ENCODE measurements at regions not wholly inside any gene's neighbourhood (a gene's known extent, or its start where the extent isn't known, plus 50 kb on each side); places are given as distances from the start of the nearest gene placed in this dataset.

GRCh38 chr2:213220967-213221603, 63.2 kb upstream of the SPAG16 start:
- no peaks in the 10 kb centered on the region for H3K36me3 ChIP-seq (replicated peaks; ENCODE audit: insufficient read depth, low read depth)
- H4K20me1 ChIP-seq (ENCODE audit: insufficient read depth, poor library complexity, severe bottlenecking): no peaks in the 10 kb centered on the region
- no peak overlapping the region for H3K4me2 ChIP-seq
- TF ChIP-seq EZH2phosphoT487 (IDR thresholded peaks at IDR 0.05; ENCODE audit: low read depth, severe bottlenecking, unreplicated experiment): no peak
- TF ChIP-seq EZH2 (IDR thresholded peaks at IDR 0.05; ENCODE audit: borderline replicate concordance): no peak
- TF ChIP-seq CTCF (IDR thresholded peaks at IDR 0.05; ENCODE audit: poor library complexity): no peak
- no peaks in the 10 kb centered on the region for H3K9me3 ChIP-seq (ENCODE audit: low read depth)
- no peaks in the 10 kb centered on the region for H3K4me1 ChIP-seq (ENCODE audit: insufficient read depth)
- H3K79me2 ChIP-seq: no peaks in the 10 kb centered on the region
- H3K4me3 ChIP-seq: no peak overlapping the region
- no peaks in the 10 kb centered on the region for H3K27me3 ChIP-seq
- H2AFZ ChIP-seq: no peak overlapping the region
- H3K27ac ChIP-seq: no peak overlapping the region
- H3K9me2 ChIP-seq (replicated peaks; ENCODE audit: insufficient read depth): no peaks in the 10 kb centered on the region
- DNase-seq (ENCODE audit: low spot score): no peak
- WGBS (ENCODE audit: low lambda C conversion rate, missing lambda C conversion rate): 95% methylated on average over 3 of the region's 3 CpGs

- Histone ChIP-seq H3K9me3 (ENCODE audit: low read depth) (no peaks in the 10 kb centered on the region), H3K9me2 (replicated peaks; ENCODE audit: insufficient read depth) (no peaks in the 10 kb centered on the region), H3K27ac (no peak overlapping the region), H4K20me1 (ENCODE audit: insufficient read depth, poor library complexity, severe bottlenecking) (no peaks in the 10 kb centered on the region), H3K27me3 (no peaks in the 10 kb centered on the region), H3K4me3 (no peak overlapping the region), H3K4me1 (ENCODE audit: insufficient read depth) (no peaks in the 10 kb centered on the region), H2AFZ (no peak overlapping the region), H3K79me2 (no peaks in the 10 kb centered on the region), H3K4me2 (no peak overlapping the region), H3K36me3 (replicated peaks; ENCODE audit: insufficient read depth, low read depth) (no peaks in the 10 kb centered on the region)
- TF ChIP-seq EZH2 (IDR thresholded peaks at IDR 0.05; ENCODE audit: borderline replicate concordance) (no peak), CTCF (IDR thresholded peaks at IDR 0.05; ENCODE audit: poor library complexity) (no peak), EZH2phosphoT487 (IDR thresholded peaks at IDR 0.05; ENCODE audit: low read depth, severe bottlenecking, unreplicated experiment) (no peak)
- WGBS (ENCODE audit: low lambda C conversion rate, missing lambda C conversion rate): 87% methylated on average over 2 of the region's 2 CpGs
- DNase-seq (ENCODE audit: low spot score): no peak
These were observed 62.3 kb upstream of the SPAG16 start for GRCh38 chr2:213221957-213222356.

- no peaks in the 10 kb centered on the region for H3K9me3 ChIP-seq (ENCODE audit: low read depth)
- no peak overlapping the region for H3K27ac ChIP-seq
- no peak for DNase-seq (ENCODE audit: low spot score)
- no peaks in the 10 kb centered on the region for H3K4me1 ChIP-seq (ENCODE audit: insufficient read depth)
- H4K20me1 ChIP-seq (ENCODE audit: insufficient read depth, poor library complexity, severe bottlenecking): no peaks in the 10 kb centered on the region
- WGBS (ENCODE audit: low lambda C conversion rate, missing lambda C conversion rate): 94% methylated on average over 2 of the region's 2 CpGs
- TF ChIP-seq EZH2 (IDR thresholded peaks at IDR 0.05; ENCODE audit: borderline replicate concordance) (no peak), CTCF (IDR thresholded peaks at IDR 0.05; ENCODE audit: poor library complexity) (no peak), EZH2phosphoT487 (IDR thresholded peaks at IDR 0.05; ENCODE audit: low read depth, severe bottlenecking, unreplicated experiment) (no peak)
- H3K27me3 ChIP-seq: no peaks in the 10 kb centered on the region
- no peaks in the 10 kb centered on the region for H3K79me2 ChIP-seq
- H3K36me3 ChIP-seq (replicated peaks; ENCODE audit: insufficient read depth, low read depth): no peaks in the 10 kb centered on the region
- H2AFZ ChIP-seq: no peak overlapping the region
- no peak overlapping the region for H3K4me2 ChIP-seq
- H3K9me2 ChIP-seq (replicated peaks; ENCODE audit: insufficient read depth): no peaks in the 10 kb centered on the region
- no peak overlapping the region for H3K4me3 ChIP-seq
These were observed 59.9 kb upstream of the SPAG16 start for GRCh38 chr2:213224366-213224765.
